ENCODE measurements at regions not wholly inside any gene's neighbourhood (a gene's known extent, or its start where the extent isn't known, plus 50 kb on each side); places are given as distances from the start of the nearest gene placed in this dataset.

DNA sequence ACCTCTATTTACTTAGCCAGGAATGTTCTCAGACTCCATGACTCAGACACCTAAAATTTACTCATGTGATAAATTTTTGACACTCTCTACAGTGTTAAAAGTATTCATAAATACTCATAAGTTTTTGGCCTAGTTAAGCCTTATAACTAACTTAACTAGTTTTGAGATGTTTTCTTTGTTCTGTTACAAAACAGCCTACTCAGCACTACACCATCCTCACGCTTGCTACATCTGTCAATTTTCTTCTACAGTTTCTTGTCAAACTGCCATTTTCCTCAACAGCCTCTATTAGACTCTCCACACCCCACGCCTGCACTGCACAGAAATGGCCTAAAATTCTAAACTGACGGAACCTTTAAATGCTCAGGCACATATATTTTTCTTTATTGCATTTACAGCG is 195.5 kb downstream of the ANXA1 start:
- TF ChIP-seq ZNF274 (IDR thresholded peaks at IDR 0.05; ENCODE audit: low read depth, low read length) (no peak), YY1 (IDR thresholded peaks at IDR 0.05; ENCODE audit: insufficient read depth, insufficient read length) (no peak), SUZ12 (IDR thresholded peaks at IDR 0.05; ENCODE audit: extremely low read depth, insufficient read depth, insufficient read length) (no peak)
